Neural cell (in vitro differentiated cells): ENCODE measurements at regions not wholly inside any gene's neighbourhood (a gene's known extent, or its start where the extent isn't known, plus 50 kb on each side); places are given as distances from the start of the nearest gene placed in this dataset.

Experiments used
- CTCF ChIP-seq: fragments of 450-650 bp; IDR thresholded peaks from 2 replicates; pipeline ENCODE4 v1.5.1; 2014; ENCODE audit warnings: antibody characterized with exemption, mild to moderate bottlenecking, moderate library complexity; ENCODE audit not compliant: poor library complexity, severe bottlenecking
- MXI1 ChIP-seq: fragments of 450-650 bp; conservative IDR thresholded peaks from 2 replicates; pipeline ENCODE4 v1.6.1; 2014; ENCODE audit warnings: antibody characterized with exemption, mild to moderate bottlenecking; ENCODE audit not compliant: poor library complexity, severe bottlenecking
- RAD21 ChIP-seq: fragments of 450-650 bp; conservative IDR thresholded peaks from 2 replicates; pipeline ENCODE4 v1.6.1; 2014; ENCODE audit warnings: antibody characterized with exemption, mild to moderate bottlenecking, moderate library complexity
- TAF1 ChIP-seq: IDR thresholded peaks from 2 replicates; pipeline ENCODE4 v1.6.1; 2012; ENCODE audit warnings: low read depth

- TF ChIP-seq CTCF = no peak
- TF ChIP-seq MXI1 = no peak
- TF ChIP-seq RAD21 = no peak
- no peak for TF ChIP-seq TAF1
Measured at GRCh38 chr4:175407926-175408325, 404.1 kb downstream of the GPM6A start.
